Fibroblast of the aortic adventitia (primary cell): ENCODE measurements at regions not wholly inside any gene's neighbourhood (a gene's known extent, or its start where the extent isn't known, plus 50 kb on each side); places are given as distances from the start of the nearest gene placed in this dataset.

Source experiments
- DNase-seq: peaks from one replicate; pipeline ENCODE4 v3.0.0-alpha.2; 2010; ENCODE audit warnings: low read depth
- H3K4me3 ChIP-seq: 2 replicates; pipeline ENCODE4 v1.5.1; 2011; ENCODE audit warnings: low read depth, mild to moderate bottlenecking, control low read depth, low read length, moderate library complexity
- TF ChIP-seq, protein P1 (sequence below): IDR thresholded peaks from 2 replicates; pipeline ENCODE4 v1.5.1; 2011; ENCODE audit warnings: mild to moderate bottlenecking, low read length, control low read depth, inconsistent platforms; ENCODE audit not compliant: insufficient read depth

DNA sequence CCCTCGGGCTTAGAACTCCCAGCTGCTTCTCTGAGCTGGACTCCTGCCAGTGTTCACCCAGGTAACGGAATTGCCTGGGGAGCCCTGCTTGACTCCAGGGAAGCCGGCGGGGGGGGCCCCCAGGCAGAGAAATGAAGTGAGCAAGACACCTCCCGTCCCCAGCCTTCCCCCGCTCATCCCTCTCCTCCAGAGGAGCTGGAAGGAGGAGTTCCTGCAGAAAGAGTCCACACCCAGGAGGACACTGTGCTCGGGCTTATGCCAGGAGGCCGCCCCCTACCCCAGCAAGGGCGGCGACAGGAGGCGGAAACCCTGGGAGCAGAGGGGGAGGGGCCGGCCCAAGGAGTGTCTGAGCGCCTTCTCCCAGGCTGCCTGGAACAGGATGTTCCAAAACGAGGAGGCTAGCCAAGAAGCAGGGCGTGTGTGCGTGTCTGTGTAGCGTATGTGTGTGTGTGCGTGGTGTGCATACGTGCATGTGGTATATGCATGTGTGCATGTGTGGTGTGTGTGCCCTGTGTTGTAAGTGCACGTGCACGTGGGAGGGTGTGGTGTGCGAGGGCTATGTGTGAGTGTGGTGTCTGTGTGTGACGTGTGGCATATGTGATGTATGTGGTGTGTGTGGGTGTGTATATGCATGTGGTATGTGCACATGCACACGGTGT lies 511.3 kb downstream of the SHQ1 start:
- DNase-seq = peak; percentile 71
- TF ChIP-seq, protein P1, sequence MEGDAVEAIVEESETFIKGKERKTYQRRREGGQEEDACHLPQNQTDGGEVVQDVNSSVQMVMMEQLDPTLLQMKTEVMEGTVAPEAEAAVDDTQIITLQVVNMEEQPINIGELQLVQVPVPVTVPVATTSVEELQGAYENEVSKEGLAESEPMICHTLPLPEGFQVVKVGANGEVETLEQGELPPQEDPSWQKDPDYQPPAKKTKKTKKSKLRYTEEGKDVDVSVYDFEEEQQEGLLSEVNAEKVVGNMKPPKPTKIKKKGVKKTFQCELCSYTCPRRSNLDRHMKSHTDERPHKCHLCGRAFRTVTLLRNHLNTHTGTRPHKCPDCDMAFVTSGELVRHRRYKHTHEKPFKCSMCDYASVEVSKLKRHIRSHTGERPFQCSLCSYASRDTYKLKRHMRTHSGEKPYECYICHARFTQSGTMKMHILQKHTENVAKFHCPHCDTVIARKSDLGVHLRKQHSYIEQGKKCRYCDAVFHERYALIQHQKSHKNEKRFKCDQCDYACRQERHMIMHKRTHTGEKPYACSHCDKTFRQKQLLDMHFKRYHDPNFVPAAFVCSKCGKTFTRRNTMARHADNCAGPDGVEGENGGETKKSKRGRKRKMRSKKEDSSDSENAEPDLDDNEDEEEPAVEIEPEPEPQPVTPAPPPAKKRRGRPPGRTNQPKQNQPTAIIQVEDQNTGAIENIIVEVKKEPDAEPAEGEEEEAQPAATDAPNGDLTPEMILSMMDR = no peak
- H3K4me3 ChIP-seq = no peak overlapping the region

DNA sequence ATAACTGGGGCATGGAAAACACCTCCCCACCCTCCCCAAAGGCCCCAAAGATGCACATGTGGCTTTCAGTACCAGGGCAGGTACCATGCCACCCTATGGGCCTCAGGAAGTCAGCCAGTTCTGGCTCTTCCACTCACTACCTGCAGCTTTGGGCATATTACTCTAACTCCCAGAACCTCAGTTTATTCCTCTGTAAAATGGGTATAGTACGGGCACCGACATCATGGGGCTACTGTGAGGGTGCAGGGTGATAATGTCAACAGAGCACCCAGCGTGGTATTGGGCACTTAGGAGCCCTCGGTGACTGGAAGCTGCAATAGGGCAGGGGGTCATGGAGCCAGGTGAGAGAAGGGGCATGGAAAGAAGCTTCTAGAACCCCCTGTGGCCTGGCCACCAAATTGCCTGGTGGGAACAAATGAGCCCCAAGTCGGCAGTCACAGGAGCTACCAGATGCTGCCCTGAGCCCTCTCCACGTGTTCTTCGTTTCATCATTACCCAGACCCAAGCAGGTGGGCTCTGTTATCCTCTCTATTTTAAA lies 512.1 kb downstream of the SHQ1 start:
- TF ChIP-seq, protein P1 = no peak
- H3K4me3 ChIP-seq = no peak overlapping the region
- no peak for DNase-seq

GRCh38 chr3:72335458-72336095 lies 512.7 kb downstream of the SHQ1 start:
- TF ChIP-seq, protein P1 = no peak
- DNase-seq = peak; percentile 36
- H3K4me3 ChIP-seq = no peak overlapping the region

- TF ChIP-seq, protein P1 = no peak
- no peak for DNase-seq
- H3K4me3 ChIP-seq = no peak overlapping the region
These were observed 513.4 kb downstream of the SHQ1 start for GRCh38 chr3:72334681-72335457.

DNA sequence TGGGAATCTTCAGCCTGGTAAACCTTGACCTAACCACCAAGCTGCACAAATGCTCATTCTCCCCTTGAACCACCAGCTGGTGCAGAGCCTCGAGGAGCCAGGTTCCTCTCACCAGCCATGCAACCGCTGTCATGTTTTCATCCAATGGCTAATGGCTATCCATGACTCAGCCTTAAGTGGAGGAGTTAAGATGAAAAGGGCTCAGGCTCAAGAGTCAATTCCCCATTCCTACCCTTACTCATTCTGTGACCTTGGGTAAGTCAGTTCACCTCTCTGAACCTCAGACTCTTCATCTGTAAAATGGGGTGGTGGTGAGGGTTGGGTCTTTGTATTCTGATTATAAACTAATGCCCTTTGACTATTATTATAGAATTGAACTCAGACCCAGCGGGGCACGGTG lies 515.6 kb downstream of the SHQ1 start:
- H3K4me3 ChIP-seq = no peak overlapping the region
- DNase-seq = no peak
- TF ChIP-seq, protein P1 = no peak

DNA sequence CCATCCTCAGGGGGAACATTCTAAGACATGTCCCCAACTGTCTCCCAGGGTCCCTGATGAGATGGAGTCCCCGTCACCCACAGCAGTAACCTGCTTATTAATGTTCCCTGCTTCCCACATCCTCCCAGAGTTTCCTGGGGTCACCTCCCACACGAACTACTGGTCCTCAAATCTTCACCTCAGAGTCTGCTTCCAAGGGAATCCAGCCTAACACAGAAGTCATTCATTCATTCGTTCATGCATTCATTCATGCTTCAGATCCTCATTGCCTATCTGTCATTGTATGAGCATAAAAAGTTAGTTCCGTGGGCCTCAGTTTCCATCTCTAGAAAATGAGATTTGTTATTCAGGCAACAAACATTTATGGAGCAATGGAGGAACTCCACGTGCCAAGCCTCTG lies 516.2 kb downstream of the SHQ1 start:
- TF ChIP-seq, protein P1 = no peak
- no peak for DNase-seq

More for the DNA sequence above, 516.2 kb downstream of the SHQ1 start:
- no peak overlapping the region for H3K4me3 ChIP-seq
